Right lobe of liver (tissue), 4 donors: ENCODE measurements at regions not wholly inside any gene's neighbourhood (a gene's known extent, or its start where the extent isn't known, plus 50 kb on each side); places are given as distances from the start of the nearest gene placed in this dataset.

Experiments used
- POLR2A ChIP-seq: fragments of 450-650 bp; IDR thresholded peaks from one replicate; pipeline ENCODE4 v1.6.1; 2017; ENCODE audit warnings: antibody characterized with exemption, mild to moderate bottlenecking
- TF ChIP-seq, protein P1 (sequence below), 4 donors: fragments of 200-600 bp in 3 of 4; fragments of 450-650 bp in 1 of 4; IDR thresholded peaks; one replicate each; pipeline versions ENCODE4 v1.5.1 to v1.8.0; 2016 to 2022; ENCODE audit warnings: antibody characterized with exemption in 4 of 4, mild to moderate bottlenecking in 2 of 4
- donor health status: DM: no; HTN: no; CAD: no.
- donor health status: DM: no; HTN: no; CAD: no.
- donor health status: DM: no; HTN: yes; CAD: no.

DNA sequence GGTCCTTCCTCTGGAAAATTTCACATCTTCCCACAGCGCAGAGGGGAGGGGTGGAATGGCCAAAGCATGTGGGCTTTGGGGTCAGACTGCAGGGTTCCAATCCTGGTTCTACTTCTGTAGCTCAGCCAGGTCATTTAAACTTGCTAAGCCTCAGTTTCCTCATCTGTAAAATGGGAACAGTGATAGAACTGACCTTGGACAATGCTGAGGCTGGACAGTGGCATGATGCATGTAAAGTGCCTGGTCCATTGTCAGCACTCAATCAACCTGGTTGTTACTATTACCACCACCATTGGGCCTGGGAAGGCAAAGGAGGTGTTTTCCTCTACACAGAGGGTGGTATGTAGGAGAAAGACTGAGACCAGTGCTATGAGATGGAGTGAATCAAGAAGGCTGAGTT lies 162.8 kb downstream of the VRK1 start:
- TF ChIP-seq, protein P1, sequence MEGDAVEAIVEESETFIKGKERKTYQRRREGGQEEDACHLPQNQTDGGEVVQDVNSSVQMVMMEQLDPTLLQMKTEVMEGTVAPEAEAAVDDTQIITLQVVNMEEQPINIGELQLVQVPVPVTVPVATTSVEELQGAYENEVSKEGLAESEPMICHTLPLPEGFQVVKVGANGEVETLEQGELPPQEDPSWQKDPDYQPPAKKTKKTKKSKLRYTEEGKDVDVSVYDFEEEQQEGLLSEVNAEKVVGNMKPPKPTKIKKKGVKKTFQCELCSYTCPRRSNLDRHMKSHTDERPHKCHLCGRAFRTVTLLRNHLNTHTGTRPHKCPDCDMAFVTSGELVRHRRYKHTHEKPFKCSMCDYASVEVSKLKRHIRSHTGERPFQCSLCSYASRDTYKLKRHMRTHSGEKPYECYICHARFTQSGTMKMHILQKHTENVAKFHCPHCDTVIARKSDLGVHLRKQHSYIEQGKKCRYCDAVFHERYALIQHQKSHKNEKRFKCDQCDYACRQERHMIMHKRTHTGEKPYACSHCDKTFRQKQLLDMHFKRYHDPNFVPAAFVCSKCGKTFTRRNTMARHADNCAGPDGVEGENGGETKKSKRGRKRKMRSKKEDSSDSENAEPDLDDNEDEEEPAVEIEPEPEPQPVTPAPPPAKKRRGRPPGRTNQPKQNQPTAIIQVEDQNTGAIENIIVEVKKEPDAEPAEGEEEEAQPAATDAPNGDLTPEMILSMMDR (IDR thresholded peaks at IDR 0.05): no peak
- no peak for TF ChIP-seq POLR2A
